Type B pancreatic cell (in vitro differentiated cells): ENCODE measurements at regions not wholly inside any gene's neighbourhood (a gene's known extent, or its start where the extent isn't known, plus 50 kb on each side); places are given as distances from the start of the nearest gene placed in this dataset.

ENCODE experiments used
- DNase-seq: peaks from one replicate; pipeline ENCODE4 v3.0.0; 2021; ENCODE audit warnings: mixed read lengths; ENCODE audit not compliant: unreplicated experiment; ENCODE audit errors: extremely low spot score
- H3K27ac Mint-ChIP-seq: 2 replicates; pipeline ENCODE4 v1.8.0; 2021; ENCODE audit warnings: mild to moderate bottlenecking, mixed read lengths
- H3K27me3 Mint-ChIP-seq: 2 replicates; pipeline ENCODE4 v1.8.0; 2021; ENCODE audit warnings: mixed read lengths
- H3K36me3 Mint-ChIP-seq: 2 replicates; pipeline ENCODE4 v1.8.0; 2021; ENCODE audit warnings: mixed read lengths
- H3K4me1 Mint-ChIP-seq: one replicate; pipeline ENCODE4 v1.8.0; 2021; ENCODE audit warnings: mixed read lengths; ENCODE audit not compliant: unreplicated experiment
- H3K4me3 Mint-ChIP-seq: 2 replicates; pipeline ENCODE4 v1.8.0; 2021; ENCODE audit warnings: mild to moderate bottlenecking, mixed read lengths
- H3K9me3 Mint-ChIP-seq: 2 replicates; pipeline ENCODE4 v1.8.0; 2021; ENCODE audit warnings: mixed read lengths
- TF ChIP-seq, protein P1 (sequence below): fragments of 200-600 bp; sonication (generic); conservative IDR thresholded peaks from 2 replicates; pipeline ENCODE4 v1.5.0; 2021; ENCODE audit warnings: antibody characterized with exemption, mild to moderate bottlenecking

DNA sequence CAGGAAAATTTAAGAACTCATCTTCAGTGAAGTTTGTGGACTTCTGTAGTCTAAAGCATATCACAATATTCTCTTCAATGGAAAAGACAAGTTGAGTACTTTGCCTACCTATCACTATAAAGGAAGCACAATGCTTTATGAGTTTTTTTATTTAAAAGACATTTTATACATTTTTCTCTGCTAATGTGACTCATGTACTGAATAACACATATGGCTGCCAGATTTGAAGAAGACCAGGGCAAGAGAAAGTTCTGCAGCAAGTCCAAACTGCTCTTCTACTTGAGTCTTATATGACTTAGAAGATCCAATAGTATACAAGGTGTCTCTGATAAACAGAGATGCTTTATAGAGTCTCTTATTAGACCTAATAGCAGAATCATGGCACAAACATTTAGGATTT, 978.4 kb downstream of the TLE4 start:
- TF ChIP-seq, protein P1, sequence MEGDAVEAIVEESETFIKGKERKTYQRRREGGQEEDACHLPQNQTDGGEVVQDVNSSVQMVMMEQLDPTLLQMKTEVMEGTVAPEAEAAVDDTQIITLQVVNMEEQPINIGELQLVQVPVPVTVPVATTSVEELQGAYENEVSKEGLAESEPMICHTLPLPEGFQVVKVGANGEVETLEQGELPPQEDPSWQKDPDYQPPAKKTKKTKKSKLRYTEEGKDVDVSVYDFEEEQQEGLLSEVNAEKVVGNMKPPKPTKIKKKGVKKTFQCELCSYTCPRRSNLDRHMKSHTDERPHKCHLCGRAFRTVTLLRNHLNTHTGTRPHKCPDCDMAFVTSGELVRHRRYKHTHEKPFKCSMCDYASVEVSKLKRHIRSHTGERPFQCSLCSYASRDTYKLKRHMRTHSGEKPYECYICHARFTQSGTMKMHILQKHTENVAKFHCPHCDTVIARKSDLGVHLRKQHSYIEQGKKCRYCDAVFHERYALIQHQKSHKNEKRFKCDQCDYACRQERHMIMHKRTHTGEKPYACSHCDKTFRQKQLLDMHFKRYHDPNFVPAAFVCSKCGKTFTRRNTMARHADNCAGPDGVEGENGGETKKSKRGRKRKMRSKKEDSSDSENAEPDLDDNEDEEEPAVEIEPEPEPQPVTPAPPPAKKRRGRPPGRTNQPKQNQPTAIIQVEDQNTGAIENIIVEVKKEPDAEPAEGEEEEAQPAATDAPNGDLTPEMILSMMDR, result no peak
- Mint-ChIP-seq H3K4me3 (no peak overlapping the region), H3K9me3 (no peaks in the 10 kb centered on the region), H3K27me3 (no peaks in the 10 kb centered on the region), H3K4me1 (peaks cover 15% of the 10 kb centered on the region), H3K27ac (no peak overlapping the region), H3K36me3 (no peaks in the 10 kb centered on the region)
- DNase-seq, result no peak

DNA sequence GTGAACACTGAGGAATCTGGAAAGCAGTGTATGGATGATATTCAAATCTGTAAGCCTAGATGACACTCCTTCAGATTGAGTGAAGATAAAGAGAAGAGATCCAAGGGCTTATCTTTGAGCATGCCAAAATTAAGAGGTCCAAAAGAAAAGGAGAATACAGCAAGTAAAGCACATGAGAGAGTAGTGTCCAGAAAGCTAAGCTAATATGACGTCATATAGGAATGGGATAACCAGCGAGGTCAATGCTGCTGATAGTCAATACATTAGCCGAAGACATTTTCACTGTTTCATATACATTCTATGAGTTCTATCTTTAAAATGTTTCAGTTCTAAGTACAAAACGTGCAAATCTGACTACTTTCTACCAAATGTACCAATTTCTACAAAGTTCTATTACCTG, 975.8 kb downstream of the TLE4 start:
- Mint-ChIP-seq H3K36me3 (no peaks in the 10 kb centered on the region), H3K4me1 (no peaks in the 10 kb centered on the region), H3K9me3 (no peaks in the 10 kb centered on the region), H3K4me3 (no peak overlapping the region), H3K27ac (no peak overlapping the region), H3K27me3 (no peaks in the 10 kb centered on the region)
- no peak for DNase-seq
- TF ChIP-seq, protein P1, result no peak

DNA sequence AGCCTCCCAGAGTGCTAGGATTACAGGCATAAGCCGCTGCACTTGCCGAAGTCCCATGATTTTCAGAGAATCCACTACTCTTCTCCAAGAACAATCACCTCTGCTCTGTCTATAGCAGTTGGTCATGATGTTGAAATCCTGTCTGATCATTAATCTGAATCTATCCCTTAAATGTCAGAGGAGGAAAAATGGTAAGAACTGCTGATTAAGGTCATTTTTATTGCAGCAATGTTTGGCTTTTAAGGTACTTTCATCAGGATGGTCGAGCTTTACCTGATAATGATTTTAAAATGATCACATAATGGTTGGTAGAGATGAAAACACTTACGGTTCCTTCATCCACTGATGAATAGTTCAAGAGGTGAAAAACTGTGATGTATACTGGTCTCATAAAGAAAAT, 968.6 kb downstream of the TLE4 start:
- Mint-ChIP-seq H3K4me3 (no peak overlapping the region), H3K9me3 (no peaks in the 10 kb centered on the region), H3K36me3 (no peaks in the 10 kb centered on the region), H3K27ac (no peak overlapping the region), H3K4me1 (no peaks in the 10 kb centered on the region), H3K27me3 (no peaks in the 10 kb centered on the region)
- TF ChIP-seq, protein P1, result no peak
- no peak for DNase-seq

GRCh38 chr9:80538976-80539375, 967.2 kb downstream of the TLE4 start:
- Mint-ChIP-seq H3K4me1 (no peaks in the 10 kb centered on the region), H3K9me3 (peaks cover 9% of the 10 kb centered on the region), H3K27ac (no peak overlapping the region), H3K36me3 (no peaks in the 10 kb centered on the region), H3K4me3 (no peak overlapping the region), H3K27me3 (no peaks in the 10 kb centered on the region)
- DNase-seq, result no peak
- TF ChIP-seq, protein P1, result no peak

- H3K4me1 Mint-ChIP-seq, result no peaks in the 10 kb centered on the region
- DNase-seq, result no peak
- H3K9me3 Mint-ChIP-seq, result peaks cover 7% of the 10 kb centered on the region
- TF ChIP-seq, protein P1, result no peak
- H3K27ac Mint-ChIP-seq, result no peak overlapping the region
- no peak overlapping the region for H3K4me3 Mint-ChIP-seq
- no peaks in the 10 kb centered on the region for H3K36me3 Mint-ChIP-seq
- no peaks in the 10 kb centered on the region for H3K27me3 Mint-ChIP-seq
These were observed 950.7 kb downstream of the TLE4 start for GRCh38 chr9:80522465-80522864.

GRCh38 chr9:80521151-80521550, 949.4 kb downstream of the TLE4 start:
- H3K9me3 Mint-ChIP-seq, result peaks cover 7% of the 10 kb centered on the region
- no peaks in the 10 kb centered on the region for H3K27me3 Mint-ChIP-seq
- no peak overlapping the region for H3K4me3 Mint-ChIP-seq
- DNase-seq, result no peak
- TF ChIP-seq, protein P1, result no peak
- H3K4me1 Mint-ChIP-seq, result no peaks in the 10 kb centered on the region
- no peak overlapping the region for H3K27ac Mint-ChIP-seq
- H3K36me3 Mint-ChIP-seq, result no peaks in the 10 kb centered on the region
